ENCODE measurements at regions not wholly inside any gene's neighbourhood (a gene's known extent, or its start where the extent isn't known, plus 50 kb on each side); places are given as distances from the start of the nearest gene placed in this dataset.

- TF ChIP-seq ZNF654 (tag by site-specific recombination; IDR thresholded peaks at IDR 0.05; ENCODE audit: low read depth): no peak
- TF ChIP-seq ZNF544 (tag by site-specific recombination; IDR thresholded peaks at IDR 0.05): no peak
- no peak for TF ChIP-seq ZNF362 (tag by site-specific recombination; IDR thresholded peaks at IDR 0.05)
Measured at GRCh38 chr3:46094506-46094905, 67.2 kb upstream of the XCR1 start (continued).

GRCh38 chr3:46093966-46094365 lies 66.7 kb upstream of the XCR1 start:
- no peak overlapping the region for H3K27ac ChIP-seq (ENCODE audit: extremely low read depth, low read depth, low read length)
- H3K4me1 ChIP-seq (ENCODE audit: control insufficient read depth, insufficient read depth, low read length): no peaks in the 10 kb centered on the region
- H3K36me3 ChIP-seq (ENCODE audit: control insufficient read depth in 2 of 2, insufficient read depth in 1 of 2, low read length in 2 of 2): no peaks in the 10 kb centered on the region
- ChIA-PET CTCF (interaction anchor here (1.4 kb wide), 1 partner anchor 16 kb away, joined by 5 read pairs; no protein-coding TSS in a partner anchor), POLR2A (no interaction called here)
- H3K4me3 ChIP-seq (ENCODE audit: low read depth, low read length): no peak overlapping the region
- no peaks in the 10 kb centered on the region for H3K9me3 ChIP-seq (ENCODE audit: control insufficient read depth, insufficient read depth, low read depth, low read length)
- TF ChIP-seq ZNF132 (tag by site-specific recombination; IDR thresholded peaks at IDR 0.05; ENCODE audit: borderline replicate concordance) (no peak), ZNF561 (tag by site-specific recombination; IDR thresholded peaks at IDR 0.05; ENCODE audit: borderline replicate concordance) (no peak), ZFP41 (tag by site-specific recombination; IDR thresholded peaks at IDR 0.05; ENCODE audit: borderline replicate concordance) (no peak), ZNF660 (tag by site-specific recombination; IDR thresholded peaks at IDR 0.05) (no peak), ZNF140 (tag by site-specific recombination; IDR thresholded peaks at IDR 0.05) (no peak), INSM2 (tag by site-specific recombination; IDR thresholded peaks at IDR 0.05) (no peak), ZNF239 (tag by site-specific recombination; IDR thresholded peaks at IDR 0.05) (no peak), KLF10 (tag by site-specific recombination; IDR thresholded peaks at IDR 0.05) (no peak), ZNF791 (tag by site-specific recombination; IDR thresholded peaks at IDR 0.05) (no peak), ZNF354C (tag by site-specific recombination; IDR thresholded peaks at IDR 0.05; ENCODE audit: borderline replicate concordance, low read depth) (no peak), ZNF157 (tag by site-specific recombination; IDR thresholded peaks at IDR 0.05) (no peak), HOXA7 (CRISPR knock-in tag; IDR thresholded peaks at IDR 0.05; ENCODE audit: borderline replicate concordance) (no peak), ZNF18 (tag by site-specific recombination; IDR thresholded peaks at IDR 0.05) (no peak), ZNF350 (tag by site-specific recombination; IDR thresholded peaks at IDR 0.05) (no peak), ZBTB44 (tag by site-specific recombination; IDR thresholded peaks at IDR 0.05) (no peak)

GRCh38 chr3:46093327-46093942 lies 66.2 kb upstream of the XCR1 start:
- H3K4me3 ChIP-seq (ENCODE audit: low read depth, low read length): no peak overlapping the region
- CTCF ChIA-PET: interaction anchor here (1.4 kb wide), 1 partner anchor 16 kb away, joined by 5 read pairs; no protein-coding TSS in a partner anchor
- H3K36me3 ChIP-seq (ENCODE audit: control insufficient read depth in 2 of 2, insufficient read depth in 1 of 2, low read length in 2 of 2): no peaks in the 10 kb centered on the region
- POLR2A ChIA-PET: no interaction called here
- no peaks in the 10 kb centered on the region for H3K9me3 ChIP-seq (ENCODE audit: control insufficient read depth, insufficient read depth, low read depth, low read length)
- no peak overlapping the region for H3K27ac ChIP-seq (ENCODE audit: extremely low read depth, low read depth, low read length)
- H3K4me1 ChIP-seq (ENCODE audit: control insufficient read depth, insufficient read depth, low read length): no peaks in the 10 kb centered on the region
- no peak for TF ChIP-seq WT1 (tag by site-specific recombination; IDR thresholded peaks at IDR 0.05)
- TF ChIP-seq ZNF654 (tag by site-specific recombination; IDR thresholded peaks at IDR 0.05; ENCODE audit: low read depth): no peak
- no peak for TF ChIP-seq PRDM10 (tag by site-specific recombination; IDR thresholded peaks at IDR 0.05)
- TF ChIP-seq MYNN (tag by site-specific recombination; IDR thresholded peaks at IDR 0.05; ENCODE audit: borderline replicate concordance): no peak
- no peak for TF ChIP-seq ZNF433 (tag by site-specific recombination; IDR thresholded peaks at IDR 0.05; ENCODE audit: low read depth)
- no peak for TF ChIP-seq ZNF350 (tag by site-specific recombination; IDR thresholded peaks at IDR 0.05)
- no peak for TF ChIP-seq SALL2 (tag by site-specific recombination; IDR thresholded peaks at IDR 0.05; ENCODE audit: borderline replicate concordance)
- TF ChIP-seq ZNF473 (tag by site-specific recombination; IDR thresholded peaks at IDR 0.05): no peak

Data from HEK293 (cell line).